ENCODE measurements at regions not wholly inside any gene's neighbourhood (a gene's known extent, or its start where the extent isn't known, plus 50 kb on each side); places are given as distances from the start of the nearest gene placed in this dataset.

GRCh38 chr7:80008039-80008438 lies 126.6 kb upstream of the GNAI1 start:
- no peaks in the 10 kb centered on the region for H3K27me3 ChIP-seq (ENCODE audit: control insufficient read depth in 1 of 2, insufficient read depth in 2 of 2, low read length in 2 of 2)
- no peaks in the 10 kb centered on the region for H3K36me3 ChIP-seq (ENCODE audit: insufficient read depth, low read length)
- intact Hi-C loops (cut with DNase I, micrococcal nuclease), result no loop called here
- ATAC-seq (ENCODE audit: poor library complexity) (no peak), DNase-seq (no peak)
- POLR2A ChIA-PET, result interaction anchor here (0.7 kb wide), 1 partner anchor 438 kb away, joined by 3 read pairs; no protein-coding TSS in a partner anchor
- Mint-ChIP-seq H3K4me1 (ENCODE audit: low read depth) (no peaks in the 10 kb centered on the region), H3K9me3 (no peaks in the 10 kb centered on the region), H3K4me3 (no peak overlapping the region), H3K36me3 (ENCODE audit: low read depth) (no peaks in the 10 kb centered on the region), H3K27me3 (no peaks in the 10 kb centered on the region), H3K27ac (no peak overlapping the region)
- no peak overlapping the region for H3K4me3 ChIP-seq (ENCODE audit: low read length)
- no peaks in the 10 kb centered on the region for H3K4me1 ChIP-seq (ENCODE audit: insufficient read depth, low read length)
- CTCF ChIA-PET, result no interaction called here
- no peak overlapping the region for H3K27ac ChIP-seq (ENCODE audit: low read depth in 1 of 2, low read length in 2 of 2)
- TF ChIP-seq CTCF (IDR thresholded peaks at IDR 0.05), result no peak
- no peaks in the 10 kb centered on the region for H3K9me3 ChIP-seq (ENCODE audit: control insufficient read depth in 1 of 2, insufficient read depth in 1 of 2, low read length in 2 of 2)

- H3K4me1 Mint-ChIP-seq (ENCODE audit: low read depth), result no peaks in the 10 kb centered on the region
- DNase-seq (no peak), ATAC-seq (ENCODE audit: poor library complexity) (no peak)
- POLR2A ChIA-PET, result no interaction called here
- no peaks in the 10 kb centered on the region for H3K27me3 Mint-ChIP-seq
- CTCF ChIA-PET, result no interaction called here
- H3K36me3 Mint-ChIP-seq (ENCODE audit: low read depth), result no peaks in the 10 kb centered on the region
- H3K9me3 Mint-ChIP-seq, result no peaks in the 10 kb centered on the region
- H3K9me3 ChIP-seq (ENCODE audit: control insufficient read depth in 1 of 2, insufficient read depth in 1 of 2, low read length in 2 of 2), result peaks cover 0 to 3% of the 10 kb centered on the region in 2 experiments
- TF ChIP-seq CTCF (IDR thresholded peaks at IDR 0.05), result no peak
- no peaks in the 10 kb centered on the region for H3K4me1 ChIP-seq (ENCODE audit: insufficient read depth, low read length)
- H3K27ac Mint-ChIP-seq, result no peak overlapping the region
- H3K27me3 ChIP-seq (ENCODE audit: control insufficient read depth in 1 of 2, insufficient read depth in 2 of 2, low read length in 2 of 2), result no peaks in the 10 kb centered on the region
- H3K36me3 ChIP-seq (ENCODE audit: insufficient read depth, low read length), result no peaks in the 10 kb centered on the region
- H3K4me3 ChIP-seq (ENCODE audit: low read length), result no peak overlapping the region
- no peak overlapping the region for H3K4me3 Mint-ChIP-seq
- intact Hi-C loops (cut with DNase I, micrococcal nuclease), result no loop called here
- H3K27ac ChIP-seq (ENCODE audit: low read depth in 1 of 2, low read length in 2 of 2), result no peak overlapping the region
Observed at GRCh38 chr7:80002865-80003264, 131.8 kb upstream of the GNAI1 start.

- no peaks in the 10 kb centered on the region for H3K27me3 ChIP-seq (ENCODE audit: control insufficient read depth in 1 of 2, insufficient read depth in 2 of 2, low read length in 2 of 2)
- no peaks in the 10 kb centered on the region for H3K27me3 Mint-ChIP-seq
- no peaks in the 10 kb centered on the region for H3K9me3 Mint-ChIP-seq
- ATAC-seq (ENCODE audit: poor library complexity), result no peak
- H3K36me3 Mint-ChIP-seq (ENCODE audit: low read depth), result no peaks in the 10 kb centered on the region
- peaks cover 0 to 3% of the 10 kb centered on the region in 2 experiments for H3K9me3 ChIP-seq (ENCODE audit: control insufficient read depth in 1 of 2, insufficient read depth in 1 of 2, low read length in 2 of 2)
- intact Hi-C loops (cut with DNase I, micrococcal nuclease), result no loop called here
- DNase-seq, result no peak
- no peak overlapping the region for H3K4me3 Mint-ChIP-seq
- no peaks in the 10 kb centered on the region for H3K36me3 ChIP-seq (ENCODE audit: insufficient read depth, low read length)
- H3K4me3 ChIP-seq (ENCODE audit: low read length), result no peak overlapping the region
- no peaks in the 10 kb centered on the region for H3K4me1 ChIP-seq (ENCODE audit: insufficient read depth, low read length)
- no peak overlapping the region for H3K27ac ChIP-seq (ENCODE audit: low read depth in 1 of 2, low read length in 2 of 2)
- ChIA-PET CTCF (no interaction called here), POLR2A (no interaction called here)
- TF ChIP-seq CTCF (IDR thresholded peaks at IDR 0.05), result no peak
- H3K27ac Mint-ChIP-seq, result no peak overlapping the region
- no peaks in the 10 kb centered on the region for H3K4me1 Mint-ChIP-seq (ENCODE audit: low read depth)
Observed at GRCh38 chr7:79998363-79998762, 136.3 kb upstream of the GNAI1 start.

All from CD4-positive, alpha-beta T cell (primary cell).